NCI-H526 (cell line): ENCODE measurements at regions not wholly inside any gene's neighbourhood (a gene's known extent, or its start where the extent isn't known, plus 50 kb on each side); places are given as distances from the start of the nearest gene placed in this dataset.
"Not testable (repeated sequence)": the region's sequence is repeated elsewhere in the genome, so short reads cannot be mapped to it uniquely, and the experiment has no call there.

Experiments
- DNase-seq, 2 experiments: peaks; one replicate each; lab custom pipeline; 2025; lab: John Stamatoyannopoulos, UW

- no peak for DNase-seq
These were observed 88.1 kb downstream of the POSTN start for GRCh38 chr13:37510441-37510840.

GRCh38 chr13:37505531-37505930 is 93.0 kb downstream of the POSTN start:
- no peak for DNase-seq

- no peak for DNase-seq
These were observed 94.3 kb downstream of the POSTN start for GRCh38 chr13:37504251-37504650.

- no peak for DNase-seq
These were observed 95.3 kb downstream of the POSTN start for GRCh38 chr13:37503287-37503686.

GRCh38 chr13:37502303-37502993 is 96.1 kb downstream of the POSTN start:
- not testable (repeated sequence) for DNase-seq

GRCh38 chr13:37501187-37501586 is 97.4 kb downstream of the POSTN start:
- no peak for DNase-seq

GRCh38 chr13:37495046-37495445 is 103.5 kb downstream of the POSTN start:
- no peak for DNase-seq

GRCh38 chr13:37493775-37494174 is 104.8 kb downstream of the POSTN start:
- no peak for DNase-seq

GRCh38 chr13:37492741-37493514 is 105.6 kb downstream of the POSTN start:
- no peak for DNase-seq

- DNase-seq = no peak
These were observed 106.5 kb downstream of the POSTN start for GRCh38 chr13:37492075-37492474.

GRCh38 chr13:37491661-37492060 is 106.9 kb downstream of the POSTN start:
- no peak for DNase-seq

GRCh38 chr13:37490176-37490779 is 108.3 kb downstream of the POSTN start:
- no peak for DNase-seq

- DNase-seq = no peak
These were observed 109.8 kb downstream of the POSTN start for GRCh38 chr13:37488726-37489125.

- no peak for DNase-seq
These were observed 112.3 kb downstream of the POSTN start for GRCh38 chr13:37486171-37486681.

- DNase-seq = no peak
These were observed 112.8 kb downstream of the POSTN start for GRCh38 chr13:37485756-37486155.

- DNase-seq = no peak
These were observed 114.5 kb downstream of the POSTN start for GRCh38 chr13:37484056-37484455.

- no peak for DNase-seq
These were observed 116.2 kb downstream of the POSTN start for GRCh38 chr13:37482331-37482730.

- DNase-seq = no peak
These were observed 116.7 kb downstream of the POSTN start for GRCh38 chr13:37481885-37482227.

- no peak for DNase-seq
These were observed 117.3 kb downstream of the POSTN start for GRCh38 chr13:37481011-37481884.

GRCh38 chr13:37479916-37480315 is 118.7 kb downstream of the POSTN start:
- DNase-seq = no peak

- DNase-seq = no peak
These were observed 121.7 kb downstream of the POSTN start for GRCh38 chr13:37476874-37477273.

- no peak for DNase-seq
These were observed 122.6 kb downstream of the POSTN start for GRCh38 chr13:37475966-37476365.
